HL-60 (cell line): ENCODE measurements at regions not wholly inside any gene's neighbourhood (a gene's known extent, or its start where the extent isn't known, plus 50 kb on each side); places are given as distances from the start of the nearest gene placed in this dataset.

Experiments
- DNase-seq, 2 experiments: peaks; one replicate each; pipeline ENCODE4 v3.0.0-alpha.2; 2010 to 2020; ENCODE audit warnings: low read depth in 1 of 2, low spot score in 1 of 2
- H3K27ac ChIP-seq: fragments of 250-450 bp; sonication (Bioruptor Pico); replicated peaks from 2 replicates; pipeline ENCODE4 v1.5.1; 2020; ENCODE audit warnings: mild to moderate bottlenecking, moderate library complexity
- H3K27me3 ChIP-seq: fragments of 250-450 bp; sonication (Bioruptor Pico); 2 replicates; pipeline ENCODE4 v1.5.1; 2021; ENCODE audit warnings: mild to moderate bottlenecking, moderate library complexity; ENCODE audit not compliant: insufficient read depth, poor library complexity, severe bottlenecking
- H3K4me3 ChIP-seq: replicated peaks from 2 replicates; pipeline ENCODE4 v1.5.1; 2011; ENCODE audit warnings: mild to moderate bottlenecking, control low read depth, low read length; ENCODE audit not compliant: insufficient read depth
- GABPA ChIP-seq: IDR thresholded peaks from 2 replicates; pipeline ENCODE4 v1.6.1; 2012; ENCODE audit warnings: low read depth
- POLR2AphosphoS5 ChIP-seq: IDR thresholded peaks from 2 replicates; pipeline ENCODE4 v1.6.1; 2012; ENCODE audit warnings: low read depth
- SPI1 ChIP-seq: IDR thresholded peaks from 2 replicates; pipeline ENCODE4 v1.6.1; 2012; ENCODE audit warnings: low read depth, mild to moderate bottlenecking, borderline replicate concordance
- TF ChIP-seq, protein P1 (sequence below): IDR thresholded peaks from one replicate; pipeline ENCODE4 v1.5.1; 2011; ENCODE audit warnings: low read length, control low read depth, inconsistent platforms; ENCODE audit not compliant: insufficient read depth
- TF ChIP-seq, protein P2 (sequence below): IDR thresholded peaks from 2 replicates; pipeline ENCODE4 v1.6.1; 2012; ENCODE audit warnings: low read depth; ENCODE audit not compliant: insufficient replicate concordance

DNA sequence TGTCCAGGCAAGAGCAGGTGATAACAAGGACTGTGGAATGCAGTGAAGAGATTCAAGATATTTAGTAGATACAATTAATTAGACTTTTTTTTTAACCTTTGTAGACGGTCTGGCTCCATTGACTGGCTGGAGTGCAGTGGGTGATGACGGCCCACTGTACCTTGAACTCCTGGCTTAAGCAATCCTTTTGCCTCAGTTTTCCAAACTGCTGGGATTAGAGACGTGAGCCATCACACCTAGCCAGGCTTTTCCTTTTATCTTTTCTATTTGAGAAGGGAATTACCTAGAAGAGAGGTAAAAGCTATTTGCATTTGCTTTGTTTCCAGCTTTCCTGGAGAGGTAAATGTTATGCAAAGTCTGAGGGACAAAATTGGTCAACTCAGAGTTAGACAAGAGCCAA is 213.0 kb upstream of the MAGI2 start:
- H3K27ac ChIP-seq = no peak overlapping the region
- TF ChIP-seq, protein P1, sequence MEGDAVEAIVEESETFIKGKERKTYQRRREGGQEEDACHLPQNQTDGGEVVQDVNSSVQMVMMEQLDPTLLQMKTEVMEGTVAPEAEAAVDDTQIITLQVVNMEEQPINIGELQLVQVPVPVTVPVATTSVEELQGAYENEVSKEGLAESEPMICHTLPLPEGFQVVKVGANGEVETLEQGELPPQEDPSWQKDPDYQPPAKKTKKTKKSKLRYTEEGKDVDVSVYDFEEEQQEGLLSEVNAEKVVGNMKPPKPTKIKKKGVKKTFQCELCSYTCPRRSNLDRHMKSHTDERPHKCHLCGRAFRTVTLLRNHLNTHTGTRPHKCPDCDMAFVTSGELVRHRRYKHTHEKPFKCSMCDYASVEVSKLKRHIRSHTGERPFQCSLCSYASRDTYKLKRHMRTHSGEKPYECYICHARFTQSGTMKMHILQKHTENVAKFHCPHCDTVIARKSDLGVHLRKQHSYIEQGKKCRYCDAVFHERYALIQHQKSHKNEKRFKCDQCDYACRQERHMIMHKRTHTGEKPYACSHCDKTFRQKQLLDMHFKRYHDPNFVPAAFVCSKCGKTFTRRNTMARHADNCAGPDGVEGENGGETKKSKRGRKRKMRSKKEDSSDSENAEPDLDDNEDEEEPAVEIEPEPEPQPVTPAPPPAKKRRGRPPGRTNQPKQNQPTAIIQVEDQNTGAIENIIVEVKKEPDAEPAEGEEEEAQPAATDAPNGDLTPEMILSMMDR = no peak
- TF ChIP-seq, protein P2, sequence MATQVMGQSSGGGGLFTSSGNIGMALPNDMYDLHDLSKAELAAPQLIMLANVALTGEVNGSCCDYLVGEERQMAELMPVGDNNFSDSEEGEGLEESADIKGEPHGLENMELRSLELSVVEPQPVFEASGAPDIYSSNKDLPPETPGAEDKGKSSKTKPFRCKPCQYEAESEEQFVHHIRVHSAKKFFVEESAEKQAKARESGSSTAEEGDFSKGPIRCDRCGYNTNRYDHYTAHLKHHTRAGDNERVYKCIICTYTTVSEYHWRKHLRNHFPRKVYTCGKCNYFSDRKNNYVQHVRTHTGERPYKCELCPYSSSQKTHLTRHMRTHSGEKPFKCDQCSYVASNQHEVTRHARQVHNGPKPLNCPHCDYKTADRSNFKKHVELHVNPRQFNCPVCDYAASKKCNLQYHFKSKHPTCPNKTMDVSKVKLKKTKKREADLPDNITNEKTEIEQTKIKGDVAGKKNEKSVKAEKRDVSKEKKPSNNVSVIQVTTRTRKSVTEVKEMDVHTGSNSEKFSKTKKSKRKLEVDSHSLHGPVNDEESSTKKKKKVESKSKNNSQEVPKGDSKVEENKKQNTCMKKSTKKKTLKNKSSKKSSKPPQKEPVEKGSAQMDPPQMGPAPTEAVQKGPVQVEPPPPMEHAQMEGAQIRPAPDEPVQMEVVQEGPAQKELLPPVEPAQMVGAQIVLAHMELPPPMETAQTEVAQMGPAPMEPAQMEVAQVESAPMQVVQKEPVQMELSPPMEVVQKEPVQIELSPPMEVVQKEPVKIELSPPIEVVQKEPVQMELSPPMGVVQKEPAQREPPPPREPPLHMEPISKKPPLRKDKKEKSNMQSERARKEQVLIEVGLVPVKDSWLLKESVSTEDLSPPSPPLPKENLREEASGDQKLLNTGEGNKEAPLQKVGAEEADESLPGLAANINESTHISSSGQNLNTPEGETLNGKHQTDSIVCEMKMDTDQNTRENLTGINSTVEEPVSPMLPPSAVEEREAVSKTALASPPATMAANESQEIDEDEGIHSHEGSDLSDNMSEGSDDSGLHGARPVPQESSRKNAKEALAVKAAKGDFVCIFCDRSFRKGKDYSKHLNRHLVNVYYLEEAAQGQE = no peak
- TF ChIP-seq SPI1 (no peak), GABPA (no peak), POLR2AphosphoS5 (no peak)
- no peak overlapping the region for H3K4me3 ChIP-seq
- H3K27me3 ChIP-seq = no peaks in the 10 kb centered on the region
- DNase-seq = no peak

DNA sequence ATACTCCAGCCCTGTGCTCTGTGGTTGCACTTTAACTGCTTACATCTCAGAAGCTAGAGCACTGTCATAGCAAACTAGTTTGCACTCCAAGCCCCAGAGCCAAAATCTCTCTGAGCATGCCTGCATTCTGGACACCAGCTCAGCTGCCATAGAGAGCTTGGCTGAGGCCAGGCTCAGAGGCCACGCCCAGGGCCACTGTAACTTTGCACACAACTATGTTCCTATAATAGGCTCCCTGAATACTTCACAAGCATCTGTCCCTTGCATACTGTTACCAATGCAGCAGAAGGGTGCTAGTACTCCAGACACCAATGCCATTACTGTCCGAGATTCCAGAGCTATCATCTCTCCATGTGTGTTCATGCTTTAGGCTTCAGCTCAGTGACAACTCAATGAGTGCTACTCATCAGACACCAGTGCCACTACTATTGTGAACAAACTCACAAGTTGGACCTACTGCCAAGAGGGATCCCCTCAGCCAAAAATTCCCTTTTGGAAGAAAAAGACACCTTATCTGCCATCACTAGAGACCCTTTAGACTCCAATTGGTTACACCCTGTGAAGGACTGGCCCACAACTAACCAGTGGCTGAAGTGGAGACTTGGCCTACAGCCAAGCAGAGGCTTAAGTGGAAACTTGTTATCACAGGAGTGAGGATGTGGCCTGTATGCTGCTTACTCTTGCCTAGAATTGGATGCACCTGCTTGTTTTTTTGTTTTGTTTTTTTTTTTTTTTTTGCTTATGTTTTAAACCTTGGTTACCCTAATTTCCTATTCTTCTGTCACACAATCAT is 211.6 kb upstream of the MAGI2 start:
- Histone ChIP-seq H3K27ac (no peak overlapping the region), H3K27me3 (no peaks in the 10 kb centered on the region), H3K4me3 (no peak overlapping the region)
- no peak for DNase-seq
- TF ChIP-seq GABPA = no peak
- TF ChIP-seq, protein P1 = no peak
- no peak for TF ChIP-seq SPI1
- no peak for TF ChIP-seq POLR2AphosphoS5
- TF ChIP-seq, protein P2 = no peak

DNA sequence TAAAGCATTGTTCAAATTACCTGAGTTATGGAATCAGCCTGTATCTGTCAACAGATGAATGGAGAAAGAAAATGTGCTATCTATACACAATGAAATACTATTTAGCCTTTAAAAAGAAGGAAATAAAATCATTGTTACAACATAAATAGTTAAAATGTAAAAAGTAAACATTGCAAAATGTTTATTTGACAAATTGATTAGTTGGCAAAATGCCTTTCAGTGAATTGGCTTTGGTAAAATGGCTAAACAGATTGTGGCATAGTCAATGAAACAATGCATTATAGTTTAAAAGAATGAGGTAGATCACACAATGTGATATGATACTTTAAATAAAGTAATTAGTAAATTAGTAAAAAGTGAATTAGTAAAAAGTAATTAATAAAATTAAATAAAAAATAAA is 204.8 kb upstream of the MAGI2 start:
- H3K27ac ChIP-seq = no peak overlapping the region
- H3K4me3 ChIP-seq = no peak overlapping the region
- TF ChIP-seq, protein P1 = no peak
- TF ChIP-seq, protein P2 = no peak
- TF ChIP-seq POLR2AphosphoS5 (no peak), SPI1 (no peak), GABPA (no peak)
- H3K27me3 ChIP-seq = no peaks in the 10 kb centered on the region
- no peak for DNase-seq
